GM21723 (cell line): ENCODE measurements at regions not wholly inside any gene's neighbourhood (a gene's known extent, or its start where the extent isn't known, plus 50 kb on each side); places are given as distances from the start of the nearest gene placed in this dataset.
"Not testable (repeated sequence)": the region's sequence is repeated elsewhere in the genome, so short reads cannot be mapped to it uniquely, and the experiment has no call there.

Experiments
- ATAC-seq: cut with Tn5 transposase; IDR thresholded peaks from one replicate; pipeline ENCODE4 v1.9.1; 2021; ENCODE audit warnings: mild to moderate bottlenecking, moderate library complexity; ENCODE audit not compliant: unreplicated experiment

GRCh38 chr9:85108746-85109145 is 439.2 kb downstream of the NTRK2 start:
- no peak for ATAC-seq

DNA sequence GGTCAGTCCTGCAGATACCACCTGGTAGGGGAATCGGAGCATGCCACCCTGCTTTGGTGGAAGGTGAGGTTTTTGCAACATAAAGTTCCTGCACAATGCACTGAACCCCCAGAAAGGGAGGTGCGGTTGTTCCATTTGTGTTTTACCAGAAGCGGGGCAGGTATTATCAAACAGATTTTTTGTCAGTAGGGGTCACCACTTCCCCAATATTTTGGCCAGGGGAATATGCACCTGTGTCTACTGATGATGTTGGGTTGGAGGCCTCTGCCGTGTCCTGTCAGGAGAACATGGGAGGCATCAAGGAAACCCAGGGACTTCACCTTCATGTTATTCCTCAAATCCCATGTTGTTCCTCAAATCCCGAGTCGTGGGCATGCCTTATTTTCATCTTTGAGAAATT is 438.7 kb downstream of the NTRK2 start:
- ATAC-seq: no peak

DNA sequence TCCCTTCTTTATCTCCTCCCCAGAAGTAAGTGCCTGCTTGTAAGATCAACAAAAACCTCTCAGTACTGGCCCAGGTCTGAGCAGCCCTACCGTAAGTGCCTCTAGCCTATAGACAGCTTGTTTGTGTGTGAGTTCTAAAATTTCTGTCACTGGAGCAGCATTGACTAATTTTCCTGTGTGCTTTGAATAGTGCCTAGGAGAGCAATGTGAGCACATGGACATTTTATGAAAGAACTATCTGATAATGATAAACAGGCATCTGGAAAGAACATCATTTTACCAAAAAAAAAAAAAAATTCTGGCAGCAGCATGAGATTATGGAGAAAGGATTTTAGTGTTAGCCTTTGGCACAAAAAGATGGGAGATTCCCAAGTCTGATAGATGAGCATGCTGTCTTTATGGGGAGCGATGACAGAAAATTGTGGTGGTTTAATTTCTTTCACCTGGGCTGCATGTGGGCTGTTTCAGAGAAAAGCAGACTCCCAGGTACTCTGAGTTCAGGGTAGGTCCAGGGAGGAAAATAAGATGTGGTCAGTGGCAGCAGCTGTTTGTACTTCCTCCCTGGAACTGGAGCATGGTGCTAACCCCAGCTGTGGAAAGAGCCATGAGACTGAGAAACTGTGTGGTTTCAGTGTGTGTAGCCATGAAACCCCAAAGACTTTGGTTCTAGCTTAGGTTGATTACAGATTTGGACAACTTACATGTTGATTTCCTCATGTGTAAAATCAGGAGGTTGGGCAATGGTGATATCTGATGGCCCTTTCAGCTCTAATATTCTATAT is 419.9 kb downstream of the NTRK2 start:
- ATAC-seq: no peak

- no peak for ATAC-seq
Measured at GRCh38 chr9:85081963-85082362, 412.4 kb downstream of the NTRK2 start.

DNA sequence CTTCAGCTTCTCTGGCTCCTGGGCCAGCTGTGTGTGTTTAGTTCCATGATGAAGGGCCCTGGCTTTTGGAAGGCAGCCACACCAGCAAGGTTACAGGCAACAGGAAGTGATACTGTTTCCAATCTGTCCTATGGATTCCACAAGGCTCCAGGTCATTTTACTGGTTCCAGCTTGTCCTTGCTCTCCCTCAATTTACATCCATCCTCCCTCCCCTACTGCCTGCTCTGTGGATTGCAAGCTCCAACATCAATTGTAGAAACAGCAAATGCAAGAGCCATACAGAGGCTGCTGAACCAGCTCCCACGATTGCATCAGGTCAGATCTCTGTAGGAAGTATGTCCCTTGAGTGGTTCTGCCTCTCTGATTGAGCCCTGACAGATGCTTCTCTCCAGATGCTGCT is 409.8 kb downstream of the NTRK2 start:
- ATAC-seq: no peak

DNA sequence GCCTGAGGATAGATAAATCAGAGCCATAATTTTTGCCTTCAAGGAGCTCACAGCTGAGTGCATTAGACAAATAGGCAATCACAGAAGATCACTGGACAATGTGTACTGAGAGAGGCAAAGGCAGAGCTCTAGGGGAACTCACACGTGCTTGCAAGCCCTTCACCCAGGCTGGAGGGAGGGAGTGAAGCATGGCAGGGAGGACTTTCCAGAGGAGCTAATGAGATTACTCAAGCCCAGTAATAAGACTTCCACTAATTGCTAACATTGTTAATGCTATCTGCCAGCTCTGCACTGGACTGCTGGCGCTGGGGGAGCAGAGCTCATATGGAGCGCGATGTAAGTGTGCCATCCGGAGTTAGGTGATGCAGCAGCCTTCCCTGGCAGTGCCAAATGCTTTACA is 408.4 kb downstream of the NTRK2 start:
- ATAC-seq: no peak

DNA sequence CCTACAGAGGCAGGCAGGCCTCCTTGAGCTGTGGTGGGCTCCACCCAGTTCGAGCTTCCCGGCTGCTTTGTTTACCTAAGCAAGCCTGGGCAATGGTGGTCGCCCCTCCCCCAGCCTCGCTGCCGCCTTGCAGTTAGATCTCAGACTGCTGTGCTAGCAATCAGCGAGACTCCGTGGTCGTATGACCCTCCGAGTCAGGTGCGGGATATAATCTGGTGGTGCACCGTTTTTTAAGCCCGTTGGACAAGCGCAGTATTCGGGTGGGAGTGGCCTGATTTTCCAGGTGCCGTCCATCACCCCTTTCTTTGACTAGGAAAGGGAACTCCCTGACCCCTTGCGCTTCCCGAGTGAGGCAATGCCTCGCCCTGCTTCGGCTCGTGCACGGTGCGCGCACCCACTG is 407.6 kb downstream of the NTRK2 start:
- not testable (repeated sequence) for ATAC-seq
